ENCODE measurements at regions not wholly inside any gene's neighbourhood (a gene's known extent, or its start where the extent isn't known, plus 50 kb on each side); places are given as distances from the start of the nearest gene placed in this dataset.

GRCh38 chr5:176176231-176176630, 62.0 kb upstream of the SIMC1 start:
- DNase-seq (ENCODE audit: low read depth) = no peak

- DNase-seq (ENCODE audit: low read depth) = no peak
These were observed 59.4 kb upstream of the SIMC1 start for GRCh38 chr5:176178789-176179188.

GRCh38 chr5:176180339-176180738, 57.9 kb upstream of the SIMC1 start:
- DNase-seq (ENCODE audit: low read depth) = no peak

GRCh38 chr5:176180781-176181180, 57.4 kb upstream of the SIMC1 start:
- DNase-seq (ENCODE audit: low read depth) = no peak

GRCh38 chr5:176181271-176181855, 56.9 kb upstream of the SIMC1 start:
- no peak for DNase-seq (ENCODE audit: low read depth)

- DNase-seq (ENCODE audit: low read depth) = no peak
These were observed 54.7 kb upstream of the SIMC1 start for GRCh38 chr5:176183321-176184074.

- no peak for DNase-seq (ENCODE audit: low read depth)
These were observed 53.6 kb upstream of the SIMC1 start for GRCh38 chr5:176184608-176185132.

GRCh38 chr5:176185133-176185733, 53.0 kb upstream of the SIMC1 start:
- DNase-seq (ENCODE audit: low read depth) = peak; percentile 15

GRCh38 chr5:176186107-176186506, 52.1 kb upstream of the SIMC1 start:
- DNase-seq (ENCODE audit: low read depth) = no peak

GRCh38 chr5:176187276-176188062, 50.8 kb upstream of the SIMC1 start:
- DNase-seq (ENCODE audit: low read depth) = no peak

GRCh38 chr5:176188085-176188484, 50.1 kb upstream of the SIMC1 start:
- DNase-seq (ENCODE audit: low read depth) = no peak

Data from CMK (cell line).